OCI-LY1 (cell line): ENCODE measurements at regions not wholly inside any gene's neighbourhood (a gene's known extent, or its start where the extent isn't known, plus 50 kb on each side); places are given as distances from the start of the nearest gene placed in this dataset.

Experiments used
- CTCF ChIP-seq: fragments of 200-600 bp; sonication (generic), shearing (Covaris generic); IDR thresholded peaks from 2 replicates; pipeline ENCODE4 v1.5.1; 2017; ENCODE audit warnings: mild to moderate bottlenecking, antibody characterized with exemption, low read length, moderate library complexity, mixed read lengths
- EZH2 ChIP-seq: fragments of 200-600 bp; sonication (generic), shearing (Covaris generic); IDR thresholded peaks from 2 replicates; pipeline ENCODE4 v1.8.0; 2017; ENCODE audit warnings: borderline replicate concordance, mixed run types, mild to moderate bottlenecking, antibody characterized with exemption, low read length, moderate library complexity, mixed read lengths

- TF ChIP-seq EZH2 (no peak), CTCF (no peak)
These were observed 95.4 kb upstream of the CNKSR3 start for GRCh38 chr6:154605882-154606370.
